HepG2 (cell line): ENCODE measurements at regions not wholly inside any gene's neighbourhood (a gene's known extent, or its start where the extent isn't known, plus 50 kb on each side); places are given as distances from the start of the nearest gene placed in this dataset.

ENCODE experiments used
- FOXA3 ChIP-seq: IDR thresholded peaks from 2 replicates; pipeline ENCODE4 v1.6.1; 2016; ENCODE audit warnings: missing genetic modification reagents, missing compliant biosample characterization
- GATAD1 ChIP-seq: IDR thresholded peaks from 2 replicates; pipeline ENCODE4 v1.6.1; 2016; ENCODE audit warnings: missing genetic modification reagents, missing compliant biosample characterization
- HDAC6 ChIP-seq: fragments of 200-600 bp; sonication (generic); IDR thresholded peaks from 2 replicates; pipeline ENCODE4 v1.7.0; 2017; ENCODE audit warnings: mild to moderate bottlenecking, antibody characterized with exemption, low read length, low read depth
- RFX5 ChIP-seq: IDR thresholded peaks from 2 replicates; pipeline ENCODE4 v1.6.1; 2011; ENCODE audit warnings: low read depth, low read length, improper control_type of control experiment
- SATB2 ChIP-seq: sonication (generic); formaldehyde crosslinking; IDR thresholded peaks from 2 replicates; pipeline ENCODE4 v1.5.0; 2020; ENCODE audit warnings: missing genetic modification reagents
- TCF7 ChIP-seq: sonication (generic); IDR thresholded peaks from 2 replicates; pipeline ENCODE4 v1.6.1; 2016; ENCODE audit warnings: antibody characterized with exemption, low read depth
- ZNF180 ChIP-seq: sonication (generic); formaldehyde crosslinking; IDR thresholded peaks from 2 replicates; pipeline ENCODE4 v1.4.0; 2020; ENCODE audit warnings: low read depth, missing genetic modification reagents, borderline replicate concordance
- ZNF207 ChIP-seq: fragments of 450-650 bp; IDR thresholded peaks from 2 replicates; pipeline ENCODE4 v1.6.1; 2016; ENCODE audit warnings: antibody characterized with exemption, borderline replicate concordance
- TF ChIP-seq, protein P1 (sequence below): IDR thresholded peaks from 2 replicates; pipeline ENCODE4 v1.6.1; 2016; ENCODE audit warnings: missing genetic modification reagents, missing compliant biosample characterization
- TF ChIP-seq, protein P2 (sequence below): sonication (generic); formaldehyde crosslinking; IDR thresholded peaks from 2 replicates; pipeline ENCODE4 v1.4.0; 2020; ENCODE audit warnings: mild to moderate bottlenecking, missing genetic modification reagents, borderline replicate concordance
- TF ChIP-seq, protein P3 (sequence below), 2 experiments: sonication (generic) in 1 of 2; formaldehyde crosslinking in 1 of 2; IDR thresholded peaks; 2 replicates each; pipeline versions ENCODE4 v1.5.1 to v1.6.1; 2011 to 2020; ENCODE audit warnings: borderline replicate concordance in 1 of 2, low read depth in 1 of 2, low read length in 1 of 2, mild to moderate bottlenecking in 1 of 2, missing genetic modification reagents in 1 of 2, moderate library complexity in 1 of 2
- TF ChIP-seq, protein P4 (sequence below): sonication (generic); formaldehyde crosslinking; IDR thresholded peaks from 2 replicates; pipeline ENCODE4 v1.4.0; 2020; ENCODE audit warnings: mild to moderate bottlenecking, missing genetic modification reagents
- TF ChIP-seq, protein P5 (sequence below): sonication (generic); formaldehyde crosslinking; IDR thresholded peaks from 2 replicates; pipeline ENCODE4 v1.4.0; 2020; ENCODE audit warnings: missing genetic modification reagents
- TF ChIP-seq, protein P6 (sequence below): sonication (generic); formaldehyde crosslinking; IDR thresholded peaks from 2 replicates; pipeline ENCODE4 v1.5.0; 2020; ENCODE audit warnings: missing genetic modification reagents

DNA sequence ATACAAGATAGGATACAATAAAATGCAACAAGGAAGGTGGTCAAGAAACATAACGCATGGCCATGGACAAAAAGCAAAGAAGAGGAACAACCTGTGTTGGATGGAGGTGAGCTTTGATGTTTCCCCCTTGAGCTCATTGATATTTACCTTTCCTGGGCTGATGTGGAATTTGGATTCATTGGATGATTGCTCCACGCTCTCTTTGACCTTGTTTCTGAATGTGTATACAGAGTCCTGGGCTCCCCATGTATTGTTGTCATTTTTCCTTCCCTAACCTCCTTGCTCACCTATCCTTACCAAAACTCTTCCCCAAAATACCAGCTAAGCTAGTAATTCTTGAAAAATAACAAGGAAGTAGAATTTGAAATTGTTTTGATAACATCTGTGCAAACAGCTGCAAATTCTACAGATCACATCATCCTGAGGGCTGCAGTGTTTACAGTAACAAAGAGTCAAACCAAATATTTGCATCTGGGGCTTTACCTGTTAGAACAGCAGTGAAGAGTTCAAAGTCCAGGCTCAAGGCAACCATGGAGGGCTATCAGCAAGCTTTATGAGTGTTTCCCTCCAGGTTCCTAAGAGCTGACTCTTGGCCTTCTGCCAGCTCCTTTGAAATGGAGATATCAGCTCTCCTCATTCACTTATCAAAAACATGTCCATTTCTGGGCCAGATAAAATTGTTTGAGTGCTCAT lies 214.3 kb upstream of the MARCKS start (continued):
- TF ChIP-seq, protein P1, sequence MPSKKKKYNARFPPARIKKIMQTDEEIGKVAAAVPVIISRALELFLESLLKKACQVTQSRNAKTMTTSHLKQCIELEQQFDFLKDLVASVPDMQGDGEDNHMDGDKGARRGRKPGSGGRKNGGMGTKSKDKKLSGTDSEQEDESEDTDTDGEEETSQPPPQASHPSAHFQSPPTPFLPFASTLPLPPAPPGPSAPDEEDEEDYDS (CRISPR knock-in tag) = peak; percentile 64; the same call in 1 of the 2 replicates
- peak; percentile 94 for TF ChIP-seq FOXA3 (CRISPR knock-in tag)
- TF ChIP-seq, protein P2, sequence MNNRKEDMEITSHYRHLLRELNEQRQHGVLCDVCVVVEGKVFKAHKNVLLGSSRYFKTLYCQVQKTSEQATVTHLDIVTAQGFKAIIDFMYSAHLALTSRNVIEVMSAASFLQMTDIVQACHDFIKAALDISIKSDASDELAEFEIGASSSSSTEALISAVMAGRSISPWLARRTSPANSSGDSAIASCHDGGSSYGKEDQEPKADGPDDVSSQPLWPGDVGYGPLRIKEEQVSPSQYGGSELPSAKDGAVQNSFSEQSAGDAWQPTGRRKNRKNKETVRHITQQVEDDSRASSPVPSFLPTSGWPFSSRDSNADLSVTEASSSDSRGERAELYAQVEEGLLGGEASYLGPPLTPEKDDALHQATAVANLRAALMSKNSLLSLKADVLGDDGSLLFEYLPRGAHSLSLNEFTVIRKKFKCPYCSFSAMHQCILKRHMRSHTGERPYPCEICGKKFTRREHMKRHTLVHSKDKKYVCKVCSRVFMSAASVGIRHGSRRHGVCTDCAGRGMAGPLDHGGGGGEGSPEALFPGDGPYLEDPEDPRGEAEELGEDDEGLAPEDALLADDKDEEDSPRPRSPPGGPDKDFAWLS (CRISPR knock-in tag) = no peak
- TF ChIP-seq, protein P3, sequence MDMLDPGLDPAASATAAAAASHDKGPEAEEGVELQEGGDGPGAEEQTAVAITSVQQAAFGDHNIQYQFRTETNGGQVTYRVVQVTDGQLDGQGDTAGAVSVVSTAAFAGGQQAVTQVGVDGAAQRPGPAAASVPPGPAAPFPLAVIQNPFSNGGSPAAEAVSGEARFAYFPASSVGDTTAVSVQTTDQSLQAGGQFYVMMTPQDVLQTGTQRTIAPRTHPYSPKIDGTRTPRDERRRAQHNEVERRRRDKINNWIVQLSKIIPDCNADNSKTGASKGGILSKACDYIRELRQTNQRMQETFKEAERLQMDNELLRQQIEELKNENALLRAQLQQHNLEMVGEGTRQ (IDR thresholded peaks at IDR 0.05; ENCODE audit: low read depth, low read length) = no peak
- TF ChIP-seq, protein P3 (CRISPR knock-in tag; IDR thresholded peaks at IDR 0.05; ENCODE audit: borderline replicate concordance) = no peak; the same call in 1 of the 2 replicates
- no peak for TF ChIP-seq ZNF207
- TF ChIP-seq, protein P4, sequence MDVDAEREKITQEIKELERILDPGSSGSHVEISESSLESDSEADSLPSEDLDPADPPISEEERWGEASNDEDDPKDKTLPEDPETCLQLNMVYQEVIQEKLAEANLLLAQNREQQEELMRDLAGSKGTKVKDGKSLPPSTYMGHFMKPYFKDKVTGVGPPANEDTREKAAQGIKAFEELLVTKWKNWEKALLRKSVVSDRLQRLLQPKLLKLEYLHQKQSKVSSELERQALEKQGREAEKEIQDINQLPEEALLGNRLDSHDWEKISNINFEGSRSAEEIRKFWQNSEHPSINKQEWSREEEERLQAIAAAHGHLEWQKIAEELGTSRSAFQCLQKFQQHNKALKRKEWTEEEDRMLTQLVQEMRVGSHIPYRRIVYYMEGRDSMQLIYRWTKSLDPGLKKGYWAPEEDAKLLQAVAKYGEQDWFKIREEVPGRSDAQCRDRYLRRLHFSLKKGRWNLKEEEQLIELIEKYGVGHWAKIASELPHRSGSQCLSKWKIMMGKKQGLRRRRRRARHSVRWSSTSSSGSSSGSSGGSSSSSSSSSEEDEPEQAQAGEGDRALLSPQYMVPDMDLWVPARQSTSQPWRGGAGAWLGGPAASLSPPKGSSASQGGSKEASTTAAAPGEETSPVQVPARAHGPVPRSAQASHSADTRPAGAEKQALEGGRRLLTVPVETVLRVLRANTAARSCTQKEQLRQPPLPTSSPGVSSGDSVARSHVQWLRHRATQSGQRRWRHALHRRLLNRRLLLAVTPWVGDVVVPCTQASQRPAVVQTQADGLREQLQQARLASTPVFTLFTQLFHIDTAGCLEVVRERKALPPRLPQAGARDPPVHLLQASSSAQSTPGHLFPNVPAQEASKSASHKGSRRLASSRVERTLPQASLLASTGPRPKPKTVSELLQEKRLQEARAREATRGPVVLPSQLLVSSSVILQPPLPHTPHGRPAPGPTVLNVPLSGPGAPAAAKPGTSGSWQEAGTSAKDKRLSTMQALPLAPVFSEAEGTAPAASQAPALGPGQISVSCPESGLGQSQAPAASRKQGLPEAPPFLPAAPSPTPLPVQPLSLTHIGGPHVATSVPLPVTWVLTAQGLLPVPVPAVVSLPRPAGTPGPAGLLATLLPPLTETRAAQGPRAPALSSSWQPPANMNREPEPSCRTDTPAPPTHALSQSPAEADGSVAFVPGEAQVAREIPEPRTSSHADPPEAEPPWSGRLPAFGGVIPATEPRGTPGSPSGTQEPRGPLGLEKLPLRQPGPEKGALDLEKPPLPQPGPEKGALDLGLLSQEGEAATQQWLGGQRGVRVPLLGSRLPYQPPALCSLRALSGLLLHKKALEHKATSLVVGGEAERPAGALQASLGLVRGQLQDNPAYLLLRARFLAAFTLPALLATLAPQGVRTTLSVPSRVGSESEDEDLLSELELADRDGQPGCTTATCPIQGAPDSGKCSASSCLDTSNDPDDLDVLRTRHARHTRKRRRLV = 0 out of 2 replicates have a peak, but pooled peaks have one; percentile 32
- peak; percentile 61; the same call in 1 of the 2 replicates for TF ChIP-seq SATB2 (CRISPR knock-in tag)
- no peak for TF ChIP-seq ZNF180
- 0 out of 2 replicates have a peak, but pooled peaks have one; percentile 52 for TF ChIP-seq GATAD1 (CRISPR knock-in tag)
- peak; percentile 97 for TF ChIP-seq TCF7
- TF ChIP-seq, protein P5, sequence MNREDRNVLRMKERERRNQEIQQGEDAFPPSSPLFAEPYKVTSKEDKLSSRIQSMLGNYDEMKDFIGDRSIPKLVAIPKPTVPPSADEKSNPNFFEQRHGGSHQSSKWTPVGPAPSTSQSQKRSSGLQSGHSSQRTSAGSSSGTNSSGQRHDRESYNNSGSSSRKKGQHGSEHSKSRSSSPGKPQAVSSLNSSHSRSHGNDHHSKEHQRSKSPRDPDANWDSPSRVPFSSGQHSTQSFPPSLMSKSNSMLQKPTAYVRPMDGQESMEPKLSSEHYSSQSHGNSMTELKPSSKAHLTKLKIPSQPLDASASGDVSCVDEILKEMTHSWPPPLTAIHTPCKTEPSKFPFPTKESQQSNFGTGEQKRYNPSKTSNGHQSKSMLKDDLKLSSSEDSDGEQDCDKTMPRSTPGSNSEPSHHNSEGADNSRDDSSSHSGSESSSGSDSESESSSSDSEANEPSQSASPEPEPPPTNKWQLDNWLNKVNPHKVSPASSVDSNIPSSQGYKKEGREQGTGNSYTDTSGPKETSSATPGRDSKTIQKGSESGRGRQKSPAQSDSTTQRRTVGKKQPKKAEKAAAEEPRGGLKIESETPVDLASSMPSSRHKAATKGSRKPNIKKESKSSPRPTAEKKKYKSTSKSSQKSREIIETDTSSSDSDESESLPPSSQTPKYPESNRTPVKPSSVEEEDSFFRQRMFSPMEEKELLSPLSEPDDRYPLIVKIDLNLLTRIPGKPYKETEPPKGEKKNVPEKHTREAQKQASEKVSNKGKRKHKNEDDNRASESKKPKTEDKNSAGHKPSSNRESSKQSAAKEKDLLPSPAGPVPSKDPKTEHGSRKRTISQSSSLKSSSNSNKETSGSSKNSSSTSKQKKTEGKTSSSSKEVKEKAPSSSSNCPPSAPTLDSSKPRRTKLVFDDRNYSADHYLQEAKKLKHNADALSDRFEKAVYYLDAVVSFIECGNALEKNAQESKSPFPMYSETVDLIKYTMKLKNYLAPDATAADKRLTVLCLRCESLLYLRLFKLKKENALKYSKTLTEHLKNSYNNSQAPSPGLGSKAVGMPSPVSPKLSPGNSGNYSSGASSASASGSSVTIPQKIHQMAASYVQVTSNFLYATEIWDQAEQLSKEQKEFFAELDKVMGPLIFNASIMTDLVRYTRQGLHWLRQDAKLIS = 0 out of 2 replicates have a peak, but pooled peaks have one; percentile 59
- TF ChIP-seq, protein P6, sequence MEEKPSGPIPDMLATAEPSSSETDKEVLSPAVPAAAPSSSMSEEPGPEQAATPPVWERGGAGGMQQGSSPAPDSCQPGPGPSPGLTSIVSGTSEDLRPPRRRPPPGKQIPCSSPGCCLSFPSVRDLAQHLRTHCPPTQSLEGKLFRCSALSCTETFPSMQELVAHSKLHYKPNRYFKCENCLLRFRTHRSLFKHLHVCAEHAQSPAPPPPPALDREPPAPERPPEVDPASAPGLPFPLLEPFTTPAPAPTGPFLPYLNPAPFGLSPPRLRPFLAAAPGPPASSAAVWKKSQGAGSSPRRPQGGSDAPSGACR (CRISPR knock-in tag) = peak; percentile 50; the same call in 1 of the 2 replicates
- no peak for TF ChIP-seq RFX5
- no peak for TF ChIP-seq HDAC6
